DND-41 (cell line): ENCODE measurements at regions not wholly inside any gene's neighbourhood (a gene's known extent, or its start where the extent isn't known, plus 50 kb on each side); places are given as distances from the start of the nearest gene placed in this dataset.

Source experiments
- ATAC-seq: fragments of 200-7000 bp; cut with Tn5 transposase; 3 replicates; pipeline ENCODE4 v1.9.1; 2021; ENCODE audit warnings: low read depth; ENCODE audit not compliant: insufficient read depth
- DNase-seq: peaks from one replicate; pipeline ENCODE4 v3.0.0-alpha.2; 2020
- H2AFZ ChIP-seq: 2 replicates; pipeline ENCODE4 v1.6.0; 2012; ENCODE audit warnings: low read depth, low read length
- H3K27ac ChIP-seq: 2 replicates; pipeline ENCODE4 v1.5.1; 2012; ENCODE audit warnings: low read length, inconsistent platforms
- H3K27me3 ChIP-seq: fragments of 200-600 bp; sonication (generic); 2 replicates; pipeline ENCODE4 v1.6.0; 2012; ENCODE audit warnings: low read length, mild to moderate bottlenecking, inconsistent platforms; ENCODE audit not compliant: insufficient read depth, poor library complexity
- H3K36me3 ChIP-seq: 2 replicates; pipeline ENCODE4 v1.5.1; 2012; ENCODE audit warnings: low read length, inconsistent platforms; ENCODE audit not compliant: insufficient read depth
- H3K4me1 ChIP-seq: 2 replicates; pipeline ENCODE4 v1.5.1; 2012; ENCODE audit warnings: mild to moderate bottlenecking, low read length; ENCODE audit not compliant: insufficient read depth
- H3K4me2 ChIP-seq: 2 replicates; pipeline ENCODE4 v1.6.0; 2012; ENCODE audit warnings: mild to moderate bottlenecking, moderate library complexity, low read length, inconsistent platforms; ENCODE audit not compliant: insufficient read depth
- H3K4me3 ChIP-seq, 2 experiments: fragments of 200-600 bp in 1 of 2; shearing (Covaris generic) in 1 of 2; 2 replicates each; pipeline ENCODE4 v1.5.1; 2012 to 2016; ENCODE audit warnings: inconsistent platforms in 2 of 2, low read length in 2 of 2, mild to moderate bottlenecking in 2 of 2, low read depth in 1 of 2, moderate library complexity in 1 of 2
- H3K79me2 ChIP-seq: 2 replicates; pipeline ENCODE4 v1.6.0; 2012; ENCODE audit warnings: low read length, inconsistent platforms; ENCODE audit not compliant: insufficient read depth
- H3K9ac ChIP-seq: 2 replicates; pipeline ENCODE4 v1.6.0; 2012; ENCODE audit warnings: low read depth, mild to moderate bottlenecking, inconsistent platforms, low read length, moderate library complexity
- H3K9me3 ChIP-seq: 2 replicates; pipeline ENCODE4 v1.5.1; 2012; ENCODE audit warnings: low read length, moderate library complexity, mild to moderate bottlenecking, inconsistent platforms; ENCODE audit not compliant: insufficient read depth, severe bottlenecking
- H4K20me1 ChIP-seq: 2 replicates; pipeline ENCODE4 v1.6.0; 2012; ENCODE audit warnings: low read length; ENCODE audit not compliant: insufficient read depth
- CTCF ChIP-seq: IDR thresholded peaks from 2 replicates; pipeline ENCODE4 v1.5.1; 2012; ENCODE audit warnings: borderline replicate concordance, low read length, moderate library complexity, mild to moderate bottlenecking; ENCODE audit not compliant: poor library complexity, severe bottlenecking; ENCODE audit errors: extremely low read depth
- EZH2 ChIP-seq: IDR thresholded peaks from 3 replicates; pipeline ENCODE4 v1.6.1; 2012; ENCODE audit warnings: borderline replicate concordance, low read depth, mild to moderate bottlenecking, moderate library complexity, low read length, inconsistent platforms; ENCODE audit not compliant: severe bottlenecking

DNA sequence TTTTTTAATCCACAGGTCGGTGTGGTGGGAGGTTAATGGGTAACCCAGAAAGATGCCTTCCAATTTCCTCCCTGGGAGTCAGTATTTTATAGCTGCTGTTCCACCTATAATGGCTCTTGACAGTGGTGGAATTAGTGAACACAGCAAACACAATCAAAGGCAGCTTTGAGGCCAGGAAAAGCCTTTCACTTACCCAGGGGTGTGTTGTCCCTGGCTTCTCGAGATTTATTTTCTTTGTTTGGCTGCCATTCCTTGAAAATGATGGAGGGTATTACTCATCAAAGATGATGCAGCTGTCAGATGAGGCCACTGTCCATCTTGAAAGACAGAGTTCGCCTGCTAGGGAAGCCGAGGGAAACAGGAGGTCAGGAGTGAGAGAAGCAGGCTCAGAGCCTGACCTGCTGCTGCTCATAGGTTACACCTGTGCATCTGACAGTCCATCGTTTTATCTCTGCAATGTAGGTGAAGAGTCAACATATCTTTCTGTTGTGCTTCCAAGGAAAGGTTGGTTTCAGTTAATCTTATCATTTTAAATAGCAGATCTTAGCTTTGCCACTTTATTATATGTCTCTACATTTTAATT, 221.6 kb downstream of the XPNPEP1 start:
- no peak for DNase-seq
- Histone ChIP-seq H3K9me3 (no peaks in the 10 kb centered on the region), H3K27me3 (no peaks in the 10 kb centered on the region), H3K4me1 (no peaks in the 10 kb centered on the region), H3K27ac (no peak overlapping the region), H3K79me2 (no peaks in the 10 kb centered on the region), H3K9ac (no peak overlapping the region), H2AFZ (no peak overlapping the region), H3K36me3 (no peaks in the 10 kb centered on the region), H4K20me1 (no peaks in the 10 kb centered on the region), H3K4me2 (no peak overlapping the region), H3K4me3 (no peak overlapping the region)
- ATAC-seq: no peak
- TF ChIP-seq EZH2: no peak
- TF ChIP-seq CTCF: no peak

DNA sequence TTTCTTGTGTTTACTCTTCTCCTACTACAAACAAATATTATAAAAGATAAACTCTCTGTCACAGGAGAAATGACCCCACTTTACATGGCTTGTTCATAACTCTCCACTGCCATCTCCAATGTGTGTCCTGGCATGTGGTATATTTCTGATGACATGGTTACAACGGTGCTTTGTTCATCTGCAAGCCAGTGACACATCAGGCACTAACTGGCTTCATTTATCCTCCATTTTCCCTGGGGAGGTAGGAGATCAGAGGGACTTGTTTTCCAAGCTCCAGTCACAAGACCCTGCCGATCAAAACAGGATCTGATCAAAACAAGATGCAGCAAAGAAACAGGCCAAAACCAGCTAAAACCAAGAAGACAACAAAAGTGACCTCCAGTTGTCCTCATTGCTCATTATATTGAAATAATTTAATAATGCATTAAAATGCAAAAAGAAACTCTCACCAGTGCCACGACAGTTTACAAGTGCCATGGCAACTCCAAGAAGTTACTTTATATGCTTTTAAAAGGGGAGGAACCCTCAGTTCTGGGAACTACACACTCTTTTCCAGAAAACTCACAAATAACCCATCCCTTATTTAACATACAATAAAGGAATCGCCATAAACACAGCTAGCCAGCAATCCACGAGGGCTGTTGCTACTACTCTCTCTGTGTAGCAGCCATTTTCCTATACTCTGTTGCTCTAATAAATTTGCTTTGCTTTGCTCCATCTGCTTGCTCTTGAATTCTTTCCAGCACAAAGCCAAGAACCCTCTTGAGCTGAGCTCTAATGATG, 224.2 kb downstream of the XPNPEP1 start:
- Histone ChIP-seq H3K79me2 (no peaks in the 10 kb centered on the region), H3K27me3 (no peaks in the 10 kb centered on the region), H2AFZ (no peak overlapping the region)

GRCh38 chr10:109698086-109698485, 225.2 kb downstream of the XPNPEP1 start:
- DNase-seq: no peak
- H3K4me2 ChIP-seq: no peak overlapping the region
- ATAC-seq: no peak
- no peaks in the 10 kb centered on the region for H3K79me2 ChIP-seq
- H2AFZ ChIP-seq: no peak overlapping the region
- no peak overlapping the region for H3K9ac ChIP-seq
- no peaks in the 10 kb centered on the region for H3K36me3 ChIP-seq
- H3K27ac ChIP-seq: no peak overlapping the region
- no peaks in the 10 kb centered on the region for H3K9me3 ChIP-seq
- no peaks in the 10 kb centered on the region for H3K4me1 ChIP-seq
- no peaks in the 10 kb centered on the region for H4K20me1 ChIP-seq
- H3K4me3 ChIP-seq: no peak overlapping the region
- no peaks in the 10 kb centered on the region for H3K27me3 ChIP-seq
- no peak for TF ChIP-seq CTCF
- no peak for TF ChIP-seq EZH2

More for the DNA sequence above, 224.2 kb downstream of the XPNPEP1 start:
- TF ChIP-seq EZH2 (no peak), CTCF (no peak)
- no peak overlapping the region for H3K9ac ChIP-seq
- no peaks in the 10 kb centered on the region for H3K9me3 ChIP-seq
- no peaks in the 10 kb centered on the region for H3K4me1 ChIP-seq
- H3K36me3 ChIP-seq: no peaks in the 10 kb centered on the region
- no peak overlapping the region for H3K27ac ChIP-seq
- H3K4me3 ChIP-seq: no peak overlapping the region
- no peaks in the 10 kb centered on the region for H4K20me1 ChIP-seq
- no peak overlapping the region for H3K4me2 ChIP-seq
- DNase-seq: no peak
- no peak for ATAC-seq
